WTC11 (cell line): ENCODE measurements at regions not wholly inside any gene's neighbourhood (a gene's known extent, or its start where the extent isn't known, plus 50 kb on each side); places are given as distances from the start of the nearest gene placed in this dataset.

ENCODE experiments used
- ATAC-seq: fragments of 200-7000 bp; cut with Tn5 transposase; 2 replicates; pipeline ENCODE4 v1.10.0; 2021; ENCODE audit warnings: mild to moderate bottlenecking, moderate library complexity
- CTCF ChIA-PET: fragments of 300-600 bp; sonication (Branson Sonifier 250); formaldehyde crosslinking; loops from one replicate; lab custom pipeline; 2021; ENCODE audit warnings: antibody characterized with exemption; lab: Charles Lee
- POLR2A ChIA-PET: fragments of 350-600 bp; sonication (Branson Sonifier 250); formaldehyde crosslinking; loops from one replicate; lab custom pipeline; 2021; ENCODE audit warnings: antibody characterized with exemption; lab: Charles Lee
- DNase-seq: peaks from one replicate; pipeline ENCODE4 v3.0.0; 2021; ENCODE audit warnings: low spot score
- H3K27ac Mint-ChIP-seq: 2 replicates; pipeline ENCODE4 v1.8.0; 2021; ENCODE audit warnings: mixed read lengths
- H3K27me3 Mint-ChIP-seq: 2 replicates; pipeline ENCODE4 v1.8.0; 2021; ENCODE audit warnings: low read depth, mild to moderate bottlenecking, moderate library complexity, mixed read lengths
- H3K36me3 Mint-ChIP-seq: 2 replicates; pipeline ENCODE4 v1.8.0; 2021; ENCODE audit warnings: mixed read lengths
- H3K4me1 Mint-ChIP-seq: 2 replicates; pipeline ENCODE4 v1.8.0; 2022; ENCODE audit warnings: mixed read lengths
- H3K4me3 Mint-ChIP-seq: 2 replicates; pipeline ENCODE4 v1.8.0; 2021; ENCODE audit warnings: mild to moderate bottlenecking, moderate library complexity, mixed read lengths
- H3K9me3 Mint-ChIP-seq: 2 replicates; pipeline ENCODE4 v1.8.0; 2021; ENCODE audit warnings: mixed read lengths
- AR ChIP-seq: fragments of 250-450 bp; sonication (Bioruptor Pico); IDR thresholded peaks from 2 replicates; pipeline ENCODE4 v1.9.0; 2021; ENCODE audit warnings: mild to moderate bottlenecking
- E2F4 ChIP-seq: sonication (generic); formaldehyde crosslinking; IDR thresholded peaks from 2 replicates; pipeline ENCODE4 v1.8.1; 2022; ENCODE audit warnings: low read depth, mild to moderate bottlenecking, moderate library complexity, missing genetic modification reagents, borderline replicate concordance
- ELF4 ChIP-seq: sonication (generic); formaldehyde crosslinking; IDR thresholded peaks from 2 replicates; pipeline ENCODE4 v1.8.1; 2022; ENCODE audit warnings: low read depth, mild to moderate bottlenecking, moderate library complexity, missing genetic modification reagents
- ERG ChIP-seq: fragments of 250-450 bp; sonication (Bioruptor Pico); IDR thresholded peaks from 2 replicates; pipeline ENCODE4 v1.8.0; 2021; ENCODE audit warnings: mild to moderate bottlenecking
- ESRRA ChIP-seq: sonication (generic); formaldehyde crosslinking; IDR thresholded peaks from 2 replicates; pipeline ENCODE4 v1.8.1; 2022; ENCODE audit warnings: mild to moderate bottlenecking, missing genetic modification reagents, borderline replicate concordance
- FOXJ3 ChIP-seq: sonication (generic); formaldehyde crosslinking; IDR thresholded peaks from 2 replicates; pipeline ENCODE4 v1.9.0; 2021; ENCODE audit warnings: missing genetic modification reagents, mild to moderate bottlenecking, borderline replicate concordance
- GABPB1 ChIP-seq: sonication (generic); formaldehyde crosslinking; IDR thresholded peaks from 2 replicates; pipeline ENCODE4 v1.8.1; 2023; ENCODE audit warnings: mild to moderate bottlenecking, missing genetic modification reagents
- GTF2I ChIP-seq: fragments of 250-450 bp; sonication (Bioruptor Pico); conservative IDR thresholded peaks from 2 replicates; pipeline ENCODE4 v1.4.0; 2021; ENCODE audit warnings: mild to moderate bottlenecking
- IRF1 ChIP-seq: sonication (generic); formaldehyde crosslinking; IDR thresholded peaks from 2 replicates; pipeline ENCODE4 v1.8.0; 2023; ENCODE audit warnings: missing genetic modification reagents
- JUN ChIP-seq: sonication (generic); formaldehyde crosslinking; IDR thresholded peaks from 2 replicates; pipeline ENCODE4 v1.8.0; 2023; ENCODE audit warnings: mild to moderate bottlenecking, missing genetic modification reagents
- KAT7 ChIP-seq: sonication (generic); formaldehyde crosslinking; IDR thresholded peaks from 2 replicates; pipeline ENCODE4 v1.8.1; 2023; ENCODE audit warnings: missing genetic modification reagents, mild to moderate bottlenecking, borderline replicate concordance
- NFE2L1 ChIP-seq: sonication (generic); formaldehyde crosslinking; IDR thresholded peaks from 2 replicates; pipeline ENCODE4 v1.8.1; 2023; ENCODE audit warnings: missing genetic modification reagents
- OVOL2 ChIP-seq: fragments of 250-450 bp; sonication (Bioruptor Pico); IDR thresholded peaks from 2 replicates; pipeline ENCODE4 v1.9.0; 2021; ENCODE audit warnings: mild to moderate bottlenecking, borderline replicate concordance
- RORB ChIP-seq: fragments of 250-450 bp; sonication (Bioruptor Pico); IDR thresholded peaks from 2 replicates; pipeline ENCODE4 v1.9.0; 2021; ENCODE audit warnings: mild to moderate bottlenecking
- TEAD4 ChIP-seq: sonication (generic); formaldehyde crosslinking; IDR thresholded peaks from 2 replicates; pipeline ENCODE4 v1.8.0; 2022; ENCODE audit warnings: mild to moderate bottlenecking, missing genetic modification reagents
- TP53 ChIP-seq: sonication (generic); formaldehyde crosslinking; IDR thresholded peaks from 2 replicates; pipeline ENCODE4 v1.8.1; 2023; ENCODE audit warnings: mild to moderate bottlenecking, missing genetic modification reagents
- USF1 ChIP-seq: sonication (generic); formaldehyde crosslinking; IDR thresholded peaks from 2 replicates; pipeline ENCODE4 v1.8.0; 2022; ENCODE audit warnings: mild to moderate bottlenecking, missing genetic modification reagents
- ZBTB43 ChIP-seq: sonication (generic); formaldehyde crosslinking; IDR thresholded peaks from 2 replicates; pipeline ENCODE4 v1.8.1; 2023; ENCODE audit warnings: mild to moderate bottlenecking, missing genetic modification reagents
- ZMAT4 ChIP-seq: fragments of 250-450 bp; sonication (Bioruptor Pico); IDR thresholded peaks from 2 replicates; pipeline ENCODE4 v1.9.0; 2021; ENCODE audit warnings: mild to moderate bottlenecking
- ZNF121 ChIP-seq: sonication (generic); formaldehyde crosslinking; IDR thresholded peaks from 2 replicates; pipeline ENCODE4 v1.8.0; 2023; ENCODE audit warnings: missing genetic modification reagents
- ZNF138 ChIP-seq: sonication (generic); formaldehyde crosslinking; conservative IDR thresholded peaks from 2 replicates; pipeline ENCODE4 v1.8.1; 2022; ENCODE audit warnings: mild to moderate bottlenecking, moderate library complexity, missing genetic modification reagents
- ZNF219 ChIP-seq: sonication (generic); formaldehyde crosslinking; IDR thresholded peaks from 2 replicates; pipeline ENCODE4 v1.8.0; 2023; ENCODE audit warnings: missing genetic modification reagents, mild to moderate bottlenecking, borderline replicate concordance
- ZNF396 ChIP-seq: fragments of 250-450 bp; sonication (Bioruptor Pico); IDR thresholded peaks from 2 replicates; pipeline ENCODE4 v1.8.0; 2021; ENCODE audit warnings: mild to moderate bottlenecking, moderate library complexity, borderline replicate concordance
- ZNF416 ChIP-seq: fragments of 250-450 bp; sonication (Bioruptor Pico); IDR thresholded peaks from 2 replicates; pipeline ENCODE4 v1.9.0; 2021; ENCODE audit warnings: mild to moderate bottlenecking, inconsistent platforms
- ZNF671 ChIP-seq: fragments of 250-450 bp; sonication (Bioruptor Pico); IDR thresholded peaks from 2 replicates; pipeline ENCODE4 v1.8.0; 2021; ENCODE audit warnings: mild to moderate bottlenecking

GRCh38 chr12:89213747-89214146 is 138.6 kb downstream of the DUSP6 start (continued):
- TF ChIP-seq ZMAT4 (CRISPR knock-in tag) (no peak), FOXJ3 (CRISPR knock-in tag) (no peak), GABPB1 (CRISPR knock-in tag) (no peak), ZBTB43 (CRISPR knock-in tag) (no peak), ZNF121 (CRISPR knock-in tag) (no peak), ZNF396 (no peak)

- Mint-ChIP-seq H3K4me1 (peaks cover 37% of the 10 kb centered on the region), H3K4me3 (no peak overlapping the region), H3K36me3 (no peaks in the 10 kb centered on the region), H3K9me3 (no peaks in the 10 kb centered on the region), H3K27ac (no peak overlapping the region), H3K27me3 (no peaks in the 10 kb centered on the region)
- TF ChIP-seq ZNF138, result no peak
- TF ChIP-seq NFE2L1 (CRISPR knock-in tag), result no peak
- no peak for TF ChIP-seq ZNF219 (CRISPR knock-in tag)
- no peak for TF ChIP-seq ZNF416 (CRISPR knock-in tag)
- no peak for TF ChIP-seq KAT7 (CRISPR knock-in tag)
- no peak for TF ChIP-seq JUN
- TF ChIP-seq GTF2I (CRISPR knock-in tag), result no peak
- ChIA-PET CTCF (no interaction called here), POLR2A (no interaction called here)
- DNase-seq (no peak), ATAC-seq (no peak)
These were observed 139.2 kb downstream of the DUSP6 start for GRCh38 chr12:89213139-89213538.

- no peaks in the 10 kb centered on the region for H3K27me3 Mint-ChIP-seq
- ATAC-seq (no peak), DNase-seq (no peak)
- H3K4me1 Mint-ChIP-seq, result peaks cover 33% of the 10 kb centered on the region
- TF ChIP-seq USF1 (CRISPR knock-in tag), result no peak
- no peak for TF ChIP-seq OVOL2
- TF ChIP-seq RORB (CRISPR knock-in tag), result no peak
- TF ChIP-seq ZNF671 (CRISPR knock-in tag), result no peak
- TF ChIP-seq ZNF416 (CRISPR knock-in tag), result no peak
- no peak for TF ChIP-seq ELF4
- no peak for TF ChIP-seq ESRRA
- CTCF ChIA-PET, result no interaction called here
- POLR2A ChIA-PET, result no interaction called here
- H3K9me3 Mint-ChIP-seq, result no peaks in the 10 kb centered on the region
- no peak overlapping the region for H3K27ac Mint-ChIP-seq
- H3K4me3 Mint-ChIP-seq, result no peak overlapping the region
- H3K36me3 Mint-ChIP-seq, result no peaks in the 10 kb centered on the region
These were observed 139.9 kb downstream of the DUSP6 start for GRCh38 chr12:89212339-89212771.

GRCh38 chr12:89211456-89211855 is 140.8 kb downstream of the DUSP6 start:
- H3K27ac Mint-ChIP-seq, result no peak overlapping the region
- TF ChIP-seq AR (no peak), ERG (CRISPR knock-in tag) (no peak), TP53 (CRISPR knock-in tag) (no peak), TEAD4 (CRISPR knock-in tag) (no peak), E2F4 (CRISPR knock-in tag) (no peak), IRF1 (no peak)
- TF ChIP-seq, all 79 proteins: peak for 0
- ATAC-seq, result no peak
- CTCF ChIA-PET, result no interaction called here
- H3K4me1 Mint-ChIP-seq, result peaks cover 28% of the 10 kb centered on the region
- H3K9me3 Mint-ChIP-seq, result no peaks in the 10 kb centered on the region
- no peaks in the 10 kb centered on the region for H3K36me3 Mint-ChIP-seq
- POLR2A ChIA-PET, result no interaction called here
- no peak for DNase-seq
- no peaks in the 10 kb centered on the region for H3K27me3 Mint-ChIP-seq
- H3K4me3 Mint-ChIP-seq, result no peak overlapping the region
